Islet precursor cell (in vitro differentiated cells): ENCODE measurements at regions not wholly inside any gene's neighbourhood (a gene's known extent, or its start where the extent isn't known, plus 50 kb on each side); places are given as distances from the start of the nearest gene placed in this dataset.

Experiments used
- DNase-seq: peaks from one replicate; pipeline ENCODE4 v3.0.0-alpha.2; 2018

GRCh38 chr2:121003391-121003790 lies 267.7 kb downstream of the GLI2 start:
- DNase-seq = no peak

GRCh38 chr2:121004359-121004758 lies 268.7 kb downstream of the GLI2 start:
- DNase-seq = no peak

GRCh38 chr2:121004950-121005349 lies 269.3 kb downstream of the GLI2 start:
- peak; percentile 75 for DNase-seq

- DNase-seq = no peak
Observed at GRCh38 chr2:121005453-121005852, 269.8 kb downstream of the GLI2 start.

GRCh38 chr2:121006743-121007489 lies 271.2 kb downstream of the GLI2 start:
- peak; percentile 48 for DNase-seq

- no peak for DNase-seq
Observed at GRCh38 chr2:121007490-121007853, 271.8 kb downstream of the GLI2 start.

- peak; percentile 72 for DNase-seq
Observed at GRCh38 chr2:121008975-121009374, 273.3 kb downstream of the GLI2 start.

- DNase-seq = no peak
Observed at GRCh38 chr2:121010998-121011397, 274.0 kb downstream of the TFCP2L1 start.

GRCh38 chr2:121014876-121015275 lies 270.1 kb downstream of the TFCP2L1 start:
- DNase-seq = no peak

- no peak for DNase-seq
Observed at GRCh38 chr2:121015971-121016485, 269.0 kb downstream of the TFCP2L1 start.

GRCh38 chr2:121017396-121017795 lies 267.6 kb downstream of the TFCP2L1 start:
- no peak for DNase-seq

- peak; percentile 87 for DNase-seq
Observed at GRCh38 chr2:121018136-121019061, 266.6 kb downstream of the TFCP2L1 start.

- peak; percentile 82 for DNase-seq
Observed at GRCh38 chr2:121019071-121019470, 265.9 kb downstream of the TFCP2L1 start.

- no peak for DNase-seq
Observed at GRCh38 chr2:121019756-121020155, 265.2 kb downstream of the TFCP2L1 start.

- no peak for DNase-seq
Observed at GRCh38 chr2:121021685-121022084, 263.3 kb downstream of the TFCP2L1 start.

GRCh38 chr2:121028577-121028976 lies 256.4 kb downstream of the TFCP2L1 start:
- no peak for DNase-seq

- DNase-seq = peak; percentile 61
Observed at GRCh38 chr2:121030523-121030922, 254.5 kb downstream of the TFCP2L1 start.

- DNase-seq = peak; percentile 30
Observed at GRCh38 chr2:121031568-121032340, 253.2 kb downstream of the TFCP2L1 start.

GRCh38 chr2:121033461-121033996 lies 251.5 kb downstream of the TFCP2L1 start:
- DNase-seq = no peak

GRCh38 chr2:121034551-121034950 lies 250.5 kb downstream of the TFCP2L1 start:
- peak; percentile 43 for DNase-seq

- peak; percentile 15 for DNase-seq
Observed at GRCh38 chr2:121036226-121036692, 248.7 kb downstream of the TFCP2L1 start.

GRCh38 chr2:121037480-121037879 lies 247.5 kb downstream of the TFCP2L1 start:
- DNase-seq = no peak

GRCh38 chr2:121038031-121038430 lies 247.0 kb downstream of the TFCP2L1 start:
- peak; percentile 31 for DNase-seq
